ENCODE measurements at regions not wholly inside any gene's neighbourhood (a gene's known extent, or its start where the extent isn't known, plus 50 kb on each side); places are given as distances from the start of the nearest gene placed in this dataset.

- DNase-seq = no peak
- no peaks in the 10 kb centered on the region for H3K36me3 ChIP-seq (replicated peaks; ENCODE audit: control insufficient read depth, insufficient read depth, low read length)
- H3K4me3 ChIP-seq (ENCODE audit: insufficient read depth, low read depth, low read length) = no peak overlapping the region
- H3K27me3 ChIP-seq (ENCODE audit: control insufficient read depth, insufficient read depth, low read length) = no peaks in the 10 kb centered on the region
Observed at GRCh38 chr4:11182586-11183355, 245.9 kb downstream of the HS3ST1 start.

- DNase-seq = no peak
- Histone ChIP-seq H3K27me3 (ENCODE audit: control insufficient read depth, insufficient read depth, low read length) (no peaks in the 10 kb centered on the region), H3K4me3 (ENCODE audit: insufficient read depth, low read depth, low read length) (no peak overlapping the region), H3K36me3 (replicated peaks; ENCODE audit: control insufficient read depth, insufficient read depth, low read length) (no peaks in the 10 kb centered on the region)
Observed at GRCh38 chr4:11182031-11182430, 246.7 kb downstream of the HS3ST1 start.

GRCh38 chr4:11179796-11180195 lies 248.9 kb downstream of the HS3ST1 start:
- no peak for DNase-seq

GRCh38 chr4:11178433-11178832 lies 250.3 kb downstream of the HS3ST1 start:
- no peak for DNase-seq
- Histone ChIP-seq H3K4me3 (ENCODE audit: insufficient read depth, low read depth, low read length) (no peak overlapping the region), H3K27me3 (ENCODE audit: control insufficient read depth, insufficient read depth, low read length) (no peaks in the 10 kb centered on the region), H3K36me3 (replicated peaks; ENCODE audit: control insufficient read depth, insufficient read depth, low read length) (no peaks in the 10 kb centered on the region)

More at GRCh38 chr4:11179796-11180195, 248.9 kb downstream of the HS3ST1 start:
- Histone ChIP-seq H3K27me3 (ENCODE audit: control insufficient read depth, insufficient read depth, low read length) (no peaks in the 10 kb centered on the region), H3K36me3 (replicated peaks; ENCODE audit: control insufficient read depth, insufficient read depth, low read length) (no peaks in the 10 kb centered on the region), H3K4me3 (ENCODE audit: insufficient read depth, low read depth, low read length) (no peak overlapping the region)

GRCh38 chr4:11175374-11175773 lies 253.3 kb downstream of the HS3ST1 start:
- H3K27me3 ChIP-seq (ENCODE audit: control insufficient read depth, insufficient read depth, low read length) = no peaks in the 10 kb centered on the region
- no peak for DNase-seq
- H3K36me3 ChIP-seq (replicated peaks; ENCODE audit: control insufficient read depth, insufficient read depth, low read length) = no peaks in the 10 kb centered on the region
- H3K4me3 ChIP-seq (ENCODE audit: insufficient read depth, low read depth, low read length) = no peak overlapping the region

GRCh38 chr4:11166606-11167005 lies 262.1 kb downstream of the HS3ST1 start:
- Histone ChIP-seq H3K4me3 (ENCODE audit: insufficient read depth, low read depth, low read length) (no peak overlapping the region), H3K36me3 (replicated peaks; ENCODE audit: control insufficient read depth, insufficient read depth, low read length) (no peaks in the 10 kb centered on the region), H3K27me3 (ENCODE audit: control insufficient read depth, insufficient read depth, low read length) (no peaks in the 10 kb centered on the region)
- no peak for DNase-seq

GRCh38 chr4:11166034-11166433 lies 262.7 kb downstream of the HS3ST1 start:
- no peaks in the 10 kb centered on the region for H3K36me3 ChIP-seq (replicated peaks; ENCODE audit: control insufficient read depth, insufficient read depth, low read length)
- DNase-seq = no peak
- H3K4me3 ChIP-seq (ENCODE audit: insufficient read depth, low read depth, low read length) = no peak overlapping the region
- no peaks in the 10 kb centered on the region for H3K27me3 ChIP-seq (ENCODE audit: control insufficient read depth, insufficient read depth, low read length)

- Histone ChIP-seq H3K4me3 (ENCODE audit: insufficient read depth, low read depth, low read length) (no peak overlapping the region), H3K36me3 (replicated peaks; ENCODE audit: control insufficient read depth, insufficient read depth, low read length) (no peaks in the 10 kb centered on the region), H3K27me3 (ENCODE audit: control insufficient read depth, insufficient read depth, low read length) (no peaks in the 10 kb centered on the region)
- DNase-seq = no peak
Observed at GRCh38 chr4:11165052-11165451, 263.6 kb downstream of the HS3ST1 start.

- Histone ChIP-seq H3K27me3 (ENCODE audit: control insufficient read depth, insufficient read depth, low read length) (no peaks in the 10 kb centered on the region), H3K36me3 (replicated peaks; ENCODE audit: control insufficient read depth, insufficient read depth, low read length) (no peaks in the 10 kb centered on the region), H3K4me3 (ENCODE audit: insufficient read depth, low read depth, low read length) (no peak overlapping the region)
- DNase-seq = no peak
Observed at GRCh38 chr4:11160288-11160687, 268.4 kb downstream of the HS3ST1 start.

GRCh38 chr4:11158971-11159370 lies 269.7 kb downstream of the HS3ST1 start:
- DNase-seq = no peak
- Histone ChIP-seq H3K27me3 (ENCODE audit: control insufficient read depth, insufficient read depth, low read length) (no peaks in the 10 kb centered on the region), H3K4me3 (ENCODE audit: insufficient read depth, low read depth, low read length) (no peak overlapping the region), H3K36me3 (replicated peaks; ENCODE audit: control insufficient read depth, insufficient read depth, low read length) (no peaks in the 10 kb centered on the region)

GRCh38 chr4:11155208-11155867 lies 273.4 kb downstream of the HS3ST1 start:
- DNase-seq = no peak
- no peak overlapping the region for H3K4me3 ChIP-seq (ENCODE audit: insufficient read depth, low read depth, low read length)
- no peaks in the 10 kb centered on the region for H3K36me3 ChIP-seq (replicated peaks; ENCODE audit: control insufficient read depth, insufficient read depth, low read length)
- H3K27me3 ChIP-seq (ENCODE audit: control insufficient read depth, insufficient read depth, low read length) = no peaks in the 10 kb centered on the region

GRCh38 chr4:11153171-11153750 lies 275.4 kb downstream of the HS3ST1 start:
- Histone ChIP-seq H3K4me3 (ENCODE audit: insufficient read depth, low read depth, low read length) (no peak overlapping the region), H3K27me3 (ENCODE audit: control insufficient read depth, insufficient read depth, low read length) (no peaks in the 10 kb centered on the region), H3K36me3 (replicated peaks; ENCODE audit: control insufficient read depth, insufficient read depth, low read length) (no peaks in the 10 kb centered on the region)
- no peak for DNase-seq

- no peaks in the 10 kb centered on the region for H3K36me3 ChIP-seq (replicated peaks; ENCODE audit: control insufficient read depth, insufficient read depth, low read length)
- no peaks in the 10 kb centered on the region for H3K27me3 ChIP-seq (ENCODE audit: control insufficient read depth, insufficient read depth, low read length)
- no peak for DNase-seq
- no peak overlapping the region for H3K4me3 ChIP-seq (ENCODE audit: insufficient read depth, low read depth, low read length)
Observed at GRCh38 chr4:11152684-11153083, 276.0 kb downstream of the HS3ST1 start.

- Histone ChIP-seq H3K27me3 (ENCODE audit: control insufficient read depth, insufficient read depth, low read length) (no peaks in the 10 kb centered on the region), H3K36me3 (replicated peaks; ENCODE audit: control insufficient read depth, insufficient read depth, low read length) (no peaks in the 10 kb centered on the region), H3K4me3 (ENCODE audit: insufficient read depth, low read depth, low read length) (no peak overlapping the region)
- no peak for DNase-seq
Observed at GRCh38 chr4:11151500-11151899, 277.2 kb downstream of the HS3ST1 start.

GRCh38 chr4:11149612-11150259 lies 279.0 kb downstream of the HS3ST1 start:
- peak overlapping the region; percentile 32 for H3K4me3 ChIP-seq (ENCODE audit: insufficient read depth, low read depth, low read length)
- DNase-seq = no peak
- no peaks in the 10 kb centered on the region for H3K36me3 ChIP-seq (replicated peaks; ENCODE audit: control insufficient read depth, insufficient read depth, low read length)
- H3K27me3 ChIP-seq (ENCODE audit: control insufficient read depth, insufficient read depth, low read length) = no peaks in the 10 kb centered on the region
